ENCODE measurements at regions not wholly inside any gene's neighbourhood (a gene's known extent, or its start where the extent isn't known, plus 50 kb on each side); places are given as distances from the start of the nearest gene placed in this dataset.
A peak's percentile ranks its signal among the peaks of the same experiment; 100 is the strongest.

DNA sequence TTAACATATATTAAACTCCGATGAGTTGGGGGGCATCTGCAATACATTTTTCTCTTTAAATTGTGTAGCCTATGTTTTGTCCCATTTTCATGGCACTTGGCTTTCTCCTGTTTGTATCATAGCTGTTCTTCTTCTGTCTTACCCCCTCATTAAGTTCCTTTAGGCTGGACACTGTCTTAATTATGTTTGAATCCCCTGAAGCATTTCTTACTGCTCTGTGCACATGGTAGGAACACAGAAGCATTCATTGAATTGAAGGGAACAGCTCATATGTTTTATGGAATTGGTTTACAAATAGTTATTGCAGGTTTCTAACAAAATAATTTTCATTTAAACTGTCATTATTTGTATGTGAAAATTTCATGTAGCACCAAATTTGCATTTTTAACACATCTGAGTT lies 176.8 kb downstream of the TANC2 start:
- Histone ChIP-seq H3K27ac (no peak overlapping the region), H3K36me3 (ENCODE audit: insufficient read depth, low read length) (peaks cover 4% of the 10 kb centered on the region; the same call in 1 of the 2 replicates), H3K4me3 (no peak overlapping the region), H3K9ac (ENCODE audit: insufficient read length) (no peak overlapping the region), H3K9me3 (ENCODE audit: low read depth, low read length) (peaks cover 7% of the 10 kb centered on the region; the same call in 1 of the 2 replicates)
- DNase-seq (ENCODE audit: low read depth, low spot score) = no peak
- TF ChIP-seq POLR2AphosphoS5 (IDR thresholded peaks at IDR 0.05; ENCODE audit: borderline replicate concordance, low read depth, low read length) = no peak
- no peak for TF ChIP-seq FOXP2 (optimal IDR thresholded peaks at IDR 0.05; ENCODE audit: control extremely low read depth, extremely low read length, insufficient read depth)
- no peak for TF ChIP-seq EZH2 (IDR thresholded peaks at IDR 0.05)

- Histone ChIP-seq H3K9ac (ENCODE audit: insufficient read length) (no peak overlapping the region), H3K27ac (no peak overlapping the region), H3K36me3 (ENCODE audit: insufficient read depth, low read length) (peaks cover 4% of the 10 kb centered on the region; the same call in 1 of the 2 replicates), H3K4me3 (no peak overlapping the region), H3K9me3 (ENCODE audit: low read depth, low read length) (peaks cover 4% of the 10 kb centered on the region; the same call in 1 of the 2 replicates)
- no peak for DNase-seq (ENCODE audit: low read depth, low spot score)
- no peak for TF ChIP-seq POLR2AphosphoS5 (IDR thresholded peaks at IDR 0.05; ENCODE audit: borderline replicate concordance, low read depth, low read length)
Observed at GRCh38 chr17:63150490-63150889, 184.5 kb downstream of the TANC2 start.

DNA sequence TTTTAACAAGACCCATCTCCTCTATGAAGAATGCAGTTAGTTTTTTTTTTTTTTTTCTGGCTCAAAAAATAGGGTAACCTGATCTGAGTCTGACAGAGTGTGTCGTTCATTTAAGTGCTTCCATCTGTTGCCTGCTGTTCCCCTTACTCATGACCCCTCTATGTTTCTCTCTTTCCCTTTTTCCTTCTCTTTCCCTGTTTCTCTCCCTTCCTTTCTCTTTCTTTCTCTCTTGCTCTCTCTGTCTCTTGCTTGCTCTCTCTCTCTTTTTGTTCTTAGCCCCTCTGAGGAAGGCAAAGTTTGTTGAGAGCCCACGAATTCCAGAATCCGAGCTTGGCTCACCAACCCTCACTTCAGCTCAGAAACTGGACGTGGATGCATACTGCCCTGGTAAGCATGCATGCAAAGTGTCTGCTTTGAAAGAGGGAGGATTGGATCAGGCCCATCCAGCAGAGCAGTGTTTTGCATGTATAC lies 185.0 kb downstream of the TANC2 start:
- no peak for TF ChIP-seq FOXP2 (optimal IDR thresholded peaks at IDR 0.05; ENCODE audit: control extremely low read depth, extremely low read length, insufficient read depth)
- TF ChIP-seq EZH2 (IDR thresholded peaks at IDR 0.05) = no peak
- TF ChIP-seq POLR2AphosphoS5 (IDR thresholded peaks at IDR 0.05; ENCODE audit: borderline replicate concordance, low read depth, low read length) = no peak
- H3K4me3 ChIP-seq = no peak overlapping the region
- H3K9me3 ChIP-seq (ENCODE audit: low read depth, low read length) = no peaks in the 10 kb centered on the region
- no peak for DNase-seq (ENCODE audit: low read depth, low spot score)
- peak overlapping the region; percentile 38; the same call in 1 of the 2 replicates for H3K27ac ChIP-seq
- peaks cover under 1% of the 10 kb centered on the region; the same call in 1 of the 2 replicates for H3K36me3 ChIP-seq (ENCODE audit: insufficient read depth, low read length)
- H3K9ac ChIP-seq (ENCODE audit: insufficient read length) = no peak overlapping the region

DNA sequence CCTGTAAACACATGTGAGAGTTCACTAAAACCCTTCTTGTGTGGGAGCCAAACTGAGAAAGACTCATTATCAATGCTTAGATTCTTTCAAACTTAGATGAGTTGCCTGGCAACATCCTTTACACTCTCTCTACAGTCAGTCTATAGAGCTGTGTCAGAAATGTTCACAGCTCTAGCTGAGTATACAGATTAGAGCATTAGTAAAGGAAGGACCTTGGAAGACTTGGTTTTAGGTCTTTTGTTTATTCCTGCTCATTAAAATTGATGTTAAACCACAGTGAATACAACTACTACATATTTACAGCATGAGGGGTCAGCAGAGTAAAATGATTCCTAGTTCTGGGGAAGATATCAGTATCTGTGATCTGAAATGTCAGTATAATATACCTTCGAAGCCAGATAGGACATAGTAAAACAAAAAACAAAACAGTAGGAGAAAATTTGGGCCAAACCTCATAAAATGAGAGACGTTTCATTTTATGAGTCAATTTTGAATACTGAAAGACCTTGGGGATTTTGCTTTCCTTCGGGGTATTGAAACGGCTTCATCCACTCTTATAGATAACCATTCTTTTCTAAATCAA lies 186.0 kb downstream of the TANC2 start:
- H3K36me3 ChIP-seq (ENCODE audit: insufficient read depth, low read length) = no peaks in the 10 kb centered on the region
- H3K27ac ChIP-seq = no peak overlapping the region; the same call in 1 of the 2 replicates
- H3K9ac ChIP-seq (ENCODE audit: insufficient read length) = no peak overlapping the region
- DNase-seq (ENCODE audit: low read depth, low spot score) = no peak
- no peaks in the 10 kb centered on the region for H3K9me3 ChIP-seq (ENCODE audit: low read depth, low read length)
- TF ChIP-seq EZH2 (IDR thresholded peaks at IDR 0.05) = no peak
- no peak for TF ChIP-seq FOXP2 (optimal IDR thresholded peaks at IDR 0.05; ENCODE audit: control extremely low read depth, extremely low read length, insufficient read depth)
- no peak for TF ChIP-seq POLR2AphosphoS5 (IDR thresholded peaks at IDR 0.05; ENCODE audit: borderline replicate concordance, low read depth, low read length)
- H3K4me3 ChIP-seq = no peak overlapping the region; the same call in 1 of the 2 replicates

DNA sequence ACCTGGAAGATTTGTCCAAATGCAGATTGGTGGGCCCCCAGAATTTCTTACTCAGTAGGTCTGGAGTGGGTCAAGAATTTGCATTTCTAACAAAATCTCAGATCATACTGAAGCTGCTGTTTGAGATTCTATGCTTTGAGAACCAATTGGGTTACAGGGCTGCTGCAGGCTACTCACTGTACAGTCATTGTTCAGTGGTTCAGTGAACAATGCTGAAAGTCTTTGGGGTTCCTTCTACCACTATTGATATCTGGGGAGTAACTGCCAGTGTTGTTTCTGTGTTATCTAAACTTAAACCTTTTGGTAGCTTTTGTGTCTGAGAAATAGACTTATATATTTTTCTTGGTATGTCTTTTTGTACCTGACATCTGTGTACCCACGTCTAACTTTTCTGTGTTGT lies 187.5 kb downstream of the TANC2 start:
- Histone ChIP-seq H3K9me3 (ENCODE audit: low read depth, low read length) (no peaks in the 10 kb centered on the region), H3K27ac (no peak overlapping the region), H3K9ac (ENCODE audit: insufficient read length) (no peak overlapping the region), H3K36me3 (ENCODE audit: insufficient read depth, low read length) (no peaks in the 10 kb centered on the region), H3K4me3 (no peak overlapping the region)
- DNase-seq (ENCODE audit: low read depth, low spot score) = no peak
- TF ChIP-seq FOXP2 (optimal IDR thresholded peaks at IDR 0.05; ENCODE audit: control extremely low read depth, extremely low read length, insufficient read depth) (no peak), EZH2 (IDR thresholded peaks at IDR 0.05) (no peak), POLR2AphosphoS5 (IDR thresholded peaks at IDR 0.05; ENCODE audit: borderline replicate concordance, low read depth, low read length) (no peak)

DNA sequence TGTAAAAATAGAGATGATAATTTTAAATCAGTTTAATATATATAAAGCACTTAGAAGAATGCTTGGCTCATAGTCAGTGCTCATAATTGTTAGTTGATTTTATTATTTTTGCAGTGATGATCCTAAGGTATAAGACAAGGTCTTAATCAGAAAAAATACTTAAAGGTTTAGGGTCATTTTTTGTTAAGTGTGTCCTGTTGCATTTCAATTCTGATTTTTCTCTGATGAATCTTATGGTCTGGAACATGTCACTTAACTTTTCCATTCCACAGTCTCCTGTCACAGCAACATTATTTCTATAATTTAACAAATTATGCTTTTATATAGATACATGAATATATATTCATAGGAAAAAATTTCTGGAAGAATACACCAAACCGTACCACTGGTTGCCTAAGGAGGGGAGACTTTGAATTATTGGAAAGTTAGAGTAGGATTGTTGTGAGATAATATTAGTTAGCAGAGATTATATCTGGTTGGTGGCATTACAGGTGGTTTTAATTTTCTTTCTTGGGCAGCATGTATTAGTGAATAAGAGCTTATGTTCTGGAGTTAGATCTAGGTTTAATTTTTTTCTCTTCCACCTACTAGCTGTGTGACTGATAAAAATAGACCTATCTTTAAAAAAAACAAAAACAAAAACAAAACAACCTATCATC lies 188.7 kb downstream of the TANC2 start:
- Histone ChIP-seq H3K9me3 (ENCODE audit: low read depth, low read length) (no peaks in the 10 kb centered on the region), H3K36me3 (ENCODE audit: insufficient read depth, low read length) (no peaks in the 10 kb centered on the region), H3K9ac (ENCODE audit: insufficient read length) (no peak overlapping the region), H3K27ac (no peak overlapping the region), H3K4me3 (no peak overlapping the region)
- TF ChIP-seq EZH2 (IDR thresholded peaks at IDR 0.05) = no peak
- no peak for TF ChIP-seq POLR2AphosphoS5 (IDR thresholded peaks at IDR 0.05; ENCODE audit: borderline replicate concordance, low read depth, low read length)
- no peak for TF ChIP-seq FOXP2 (optimal IDR thresholded peaks at IDR 0.05; ENCODE audit: control extremely low read depth, extremely low read length, insufficient read depth)
- no peak for DNase-seq (ENCODE audit: low read depth, low spot score)

GRCh38 chr17:63156986-63157385 lies 191.0 kb downstream of the TANC2 start:
- DNase-seq (ENCODE audit: low read depth, low spot score) = no peak

DNA sequence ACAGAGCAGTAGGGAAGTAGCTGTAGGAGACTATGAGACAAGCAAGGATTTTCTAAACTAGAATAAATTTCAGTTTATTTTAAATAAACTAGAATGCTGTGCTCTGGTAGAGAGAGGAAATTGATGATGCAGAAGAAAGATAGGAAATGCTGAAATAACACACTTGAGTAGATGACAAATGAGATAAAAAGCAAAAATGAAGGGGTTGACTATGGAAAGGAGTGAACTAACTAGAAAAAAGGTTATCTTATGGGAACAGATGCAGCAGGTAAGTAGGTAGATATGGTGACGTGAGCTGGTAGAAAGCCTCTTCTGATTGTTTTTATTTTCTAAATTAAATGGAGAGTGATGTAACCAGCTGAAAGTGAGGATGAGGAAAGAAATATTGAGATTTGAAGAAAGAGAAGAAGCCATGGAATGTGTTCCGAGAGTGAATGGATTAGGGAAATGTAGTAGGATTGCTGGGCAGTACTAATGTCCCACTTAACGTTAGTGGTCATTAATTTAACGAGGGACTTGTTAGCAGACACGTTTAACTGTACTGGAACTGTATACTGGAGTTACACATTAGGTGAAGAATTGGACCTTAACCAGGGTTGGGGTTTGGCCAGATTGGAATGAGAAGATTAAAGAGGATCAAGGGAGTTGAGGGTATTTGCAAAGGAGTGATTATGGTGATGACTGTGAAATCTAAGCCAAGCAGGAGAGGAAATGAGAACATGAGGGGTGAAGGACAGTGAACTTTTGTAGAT lies 196.5 kb downstream of the TANC2 start:
- TF ChIP-seq POLR2AphosphoS5 (IDR thresholded peaks at IDR 0.05; ENCODE audit: borderline replicate concordance, low read depth, low read length) (no peak), FOXP2 (optimal IDR thresholded peaks at IDR 0.05; ENCODE audit: control extremely low read depth, extremely low read length, insufficient read depth) (no peak), EZH2 (IDR thresholded peaks at IDR 0.05) (no peak)
- Histone ChIP-seq H3K4me3 (no peak overlapping the region), H3K27ac (no peak overlapping the region), H3K9me3 (ENCODE audit: low read depth, low read length) (no peaks in the 10 kb centered on the region), H3K9ac (ENCODE audit: insufficient read length) (no peak overlapping the region), H3K36me3 (ENCODE audit: insufficient read depth, low read length) (no peaks in the 10 kb centered on the region)
- DNase-seq (ENCODE audit: low read depth, low spot score) = no peak

More at GRCh38 chr17:63156986-63157385, 191.0 kb downstream of the TANC2 start:
- Histone ChIP-seq H3K4me3 (no peak overlapping the region), H3K27ac (no peak overlapping the region), H3K36me3 (ENCODE audit: insufficient read depth, low read length) (no peaks in the 10 kb centered on the region), H3K9ac (ENCODE audit: insufficient read length) (no peak overlapping the region), H3K9me3 (ENCODE audit: low read depth, low read length) (no peaks in the 10 kb centered on the region)
- TF ChIP-seq FOXP2 (optimal IDR thresholded peaks at IDR 0.05; ENCODE audit: control extremely low read depth, extremely low read length, insufficient read depth) (no peak), POLR2AphosphoS5 (IDR thresholded peaks at IDR 0.05; ENCODE audit: borderline replicate concordance, low read depth, low read length) (no peak), EZH2 (IDR thresholded peaks at IDR 0.05) (no peak)
